Prostate gland (tissue), 2 donors: ENCODE measurements at regions not wholly inside any gene's neighbourhood (a gene's known extent, or its start where the extent isn't known, plus 50 kb on each side); places are given as distances from the start of the nearest gene placed in this dataset.

Source experiments
- DNase-seq: peaks from one replicate; pipeline ENCODE4 v3.0.0-alpha.2; 2019; ENCODE audit warnings: low spot score
- H3K27ac ChIP-seq, 2 donors: fragments of 200-600 bp; sonication (generic); 2 replicates each; pipeline ENCODE4 v1.5.1; 2017 to 2019
- H3K27me3 ChIP-seq: fragments of 200-600 bp; sonication (generic); replicated peaks from 2 replicates; pipeline ENCODE4 v1.5.1; 2019; ENCODE audit not compliant: insufficient read depth
- H3K36me3 ChIP-seq, 2 donors: fragments of 200-600 bp; sonication (generic); 1 replicate in 1 of 2; 2 replicates in 1 of 2; pipeline versions ENCODE4 v1.5.1 to v1.8.1; 2017 to 2019
- H3K4me1 ChIP-seq: fragments of 200-600 bp; sonication (generic); replicated peaks from 2 replicates; pipeline ENCODE4 v1.5.1; 2019
- H3K4me3 ChIP-seq, 2 donors: fragments of 200-600 bp; sonication (generic); 2 replicates each; pipeline ENCODE4 v1.5.1; 2017 to 2019
- H3K9me3 ChIP-seq: fragments of 200-600 bp; sonication (generic); 2 replicates; pipeline ENCODE4 v1.5.1; 2017
- POLR2A ChIP-seq: fragments of 450-650 bp; IDR thresholded peaks from one replicate; pipeline ENCODE4 v1.6.1; 2016; ENCODE audit warnings: antibody characterized with exemption, mild to moderate bottlenecking
- POLR2AphosphoS5 ChIP-seq: sonication (generic); formaldehyde crosslinking; IDR thresholded peaks from one replicate; pipeline ENCODE4 v1.6.1; 2017; ENCODE audit warnings: antibody characterized with exemption
- WGBS: methylation state at CpG from one replicate; pipeline ENCODE4 v1.1.5; 2018; 5-methylcytosine and 5-hydroxymethylcytosine counted together
- intact Hi-C: fragments of 100-400 bp; cut with DNase I; formaldehyde crosslinking; loops from one replicate; pipeline ENCODE4 v1.14.2; 2022
- TF ChIP-seq, protein P1 (sequence below), 4 experiments: fragments of 200-600 bp in 2 of 4; fragments of 450-650 bp in 2 of 4; sonication (generic) in 2 of 4; IDR thresholded peaks; 1 replicate in 3 of 4; 2 replicates in 1 of 4; pipeline ENCODE4 v1.5.1; 2016 to 2019; ENCODE audit warnings: antibody characterized with exemption in 4 of 4, mild to moderate bottlenecking in 2 of 4, moderate library complexity in 2 of 4

DNA sequence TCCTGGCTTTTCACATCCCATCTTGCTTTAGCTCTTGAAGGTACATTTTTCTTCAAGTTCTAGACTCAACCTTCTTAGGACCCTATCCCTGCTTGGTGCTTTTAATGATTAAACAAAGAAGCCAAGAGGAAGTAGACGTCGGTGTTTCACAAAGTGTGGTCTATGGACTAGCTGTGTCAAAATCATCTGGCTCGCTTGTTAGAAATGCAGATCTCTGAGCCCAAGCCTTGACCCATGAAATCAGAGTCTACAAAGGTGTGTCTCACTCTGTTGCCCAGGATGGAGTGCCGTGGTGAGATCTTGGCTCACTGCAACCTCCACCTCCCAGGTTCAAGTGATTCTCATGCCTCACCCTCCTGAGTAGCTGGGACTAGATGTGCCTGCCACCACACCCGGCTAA, 295.5 kb upstream of the KAZN start:
- no peak overlapping the region for H3K27ac ChIP-seq
- H3K4me3 ChIP-seq: no peak overlapping the region
- no peaks in the 10 kb centered on the region for H3K36me3 ChIP-seq
- intact Hi-C loops: loop anchor here (5.0 kb wide), 1 partner anchor 41 kb away; no protein-coding TSS in a partner anchor
- no peaks in the 10 kb centered on the region for H3K9me3 ChIP-seq
- no peak for DNase-seq
- H3K27me3 ChIP-seq: no peaks in the 10 kb centered on the region
- 86% methylated on average over 5 of the region's 5 CpGs for WGBS
- no peaks in the 10 kb centered on the region for H3K4me1 ChIP-seq
- TF ChIP-seq POLR2A: no peak
- no peak for TF ChIP-seq POLR2AphosphoS5
- TF ChIP-seq, protein P1, sequence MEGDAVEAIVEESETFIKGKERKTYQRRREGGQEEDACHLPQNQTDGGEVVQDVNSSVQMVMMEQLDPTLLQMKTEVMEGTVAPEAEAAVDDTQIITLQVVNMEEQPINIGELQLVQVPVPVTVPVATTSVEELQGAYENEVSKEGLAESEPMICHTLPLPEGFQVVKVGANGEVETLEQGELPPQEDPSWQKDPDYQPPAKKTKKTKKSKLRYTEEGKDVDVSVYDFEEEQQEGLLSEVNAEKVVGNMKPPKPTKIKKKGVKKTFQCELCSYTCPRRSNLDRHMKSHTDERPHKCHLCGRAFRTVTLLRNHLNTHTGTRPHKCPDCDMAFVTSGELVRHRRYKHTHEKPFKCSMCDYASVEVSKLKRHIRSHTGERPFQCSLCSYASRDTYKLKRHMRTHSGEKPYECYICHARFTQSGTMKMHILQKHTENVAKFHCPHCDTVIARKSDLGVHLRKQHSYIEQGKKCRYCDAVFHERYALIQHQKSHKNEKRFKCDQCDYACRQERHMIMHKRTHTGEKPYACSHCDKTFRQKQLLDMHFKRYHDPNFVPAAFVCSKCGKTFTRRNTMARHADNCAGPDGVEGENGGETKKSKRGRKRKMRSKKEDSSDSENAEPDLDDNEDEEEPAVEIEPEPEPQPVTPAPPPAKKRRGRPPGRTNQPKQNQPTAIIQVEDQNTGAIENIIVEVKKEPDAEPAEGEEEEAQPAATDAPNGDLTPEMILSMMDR (IDR thresholded peaks at IDR 0.05): no peak

DNA sequence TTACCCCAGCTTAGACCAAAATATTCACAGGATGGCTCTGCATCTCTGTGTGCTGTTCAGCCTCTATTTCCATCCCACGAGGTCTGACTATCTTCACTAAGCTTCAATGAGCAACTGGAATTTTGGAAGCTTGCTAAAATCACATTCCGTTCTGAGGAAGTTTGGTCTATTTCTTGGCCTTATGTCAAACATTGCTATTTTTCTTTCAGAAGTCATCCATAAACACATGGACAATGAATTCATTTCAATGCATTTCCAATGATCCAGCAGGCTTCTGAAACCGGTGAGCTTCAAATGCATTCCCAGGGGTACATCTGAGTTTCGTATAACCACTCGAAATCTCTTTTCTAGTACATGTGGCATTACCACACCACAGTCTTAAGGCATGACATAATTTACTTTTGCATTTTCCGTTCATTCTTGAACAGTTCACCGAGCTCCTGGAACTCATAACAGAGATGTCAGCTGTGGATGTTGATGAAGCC, 294.1 kb upstream of the KAZN start:
- no peak for TF ChIP-seq POLR2A
- no peaks in the 10 kb centered on the region for H3K9me3 ChIP-seq
- no peaks in the 10 kb centered on the region for H3K36me3 ChIP-seq
- no peak for DNase-seq
- no peak overlapping the region for H3K27ac ChIP-seq
- WGBS: 52% methylated on average over 7 of the region's 7 CpGs
- H3K27me3 ChIP-seq: no peaks in the 10 kb centered on the region
- H3K4me1 ChIP-seq: no peaks in the 10 kb centered on the region
- intact Hi-C loops: loop anchor here (5.0 kb wide), 1 partner anchor 42 kb away; no protein-coding TSS in a partner anchor
- H3K4me3 ChIP-seq: no peak overlapping the region

DNA sequence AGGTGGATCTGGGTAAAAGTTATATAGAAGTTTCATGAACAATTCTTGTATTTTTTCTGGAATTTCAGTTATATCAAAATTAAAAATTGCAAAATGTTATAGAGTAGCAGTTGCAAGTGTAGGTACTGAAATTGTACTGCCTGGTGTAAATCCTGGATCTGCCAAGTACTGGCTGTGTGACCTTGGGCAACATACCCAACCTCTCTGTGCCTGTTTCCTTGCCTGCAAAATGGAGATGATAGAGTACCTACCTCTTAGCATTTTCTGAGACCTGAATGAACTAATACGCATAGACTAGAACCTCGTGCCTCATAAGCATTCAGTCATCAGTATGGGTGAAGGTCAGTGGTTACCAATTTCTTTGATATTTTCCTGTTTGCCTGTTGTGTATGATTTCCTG, 290.0 kb upstream of the KAZN start:
- H3K4me1 ChIP-seq: no peaks in the 10 kb centered on the region
- WGBS: 83% methylated on average over 2 of the region's 2 CpGs
- H3K36me3 ChIP-seq: no peaks in the 10 kb centered on the region
- TF ChIP-seq POLR2AphosphoS5 (no peak), POLR2A (no peak)
- TF ChIP-seq, protein P1 (IDR thresholded peaks at IDR 0.05): no peak
- intact Hi-C loops: no loop called here
- no peak for DNase-seq
- H3K9me3 ChIP-seq: no peaks in the 10 kb centered on the region
- H3K4me3 ChIP-seq: no peak overlapping the region
- H3K27ac ChIP-seq: no peak overlapping the region
- H3K27me3 ChIP-seq: no peaks in the 10 kb centered on the region

DNA sequence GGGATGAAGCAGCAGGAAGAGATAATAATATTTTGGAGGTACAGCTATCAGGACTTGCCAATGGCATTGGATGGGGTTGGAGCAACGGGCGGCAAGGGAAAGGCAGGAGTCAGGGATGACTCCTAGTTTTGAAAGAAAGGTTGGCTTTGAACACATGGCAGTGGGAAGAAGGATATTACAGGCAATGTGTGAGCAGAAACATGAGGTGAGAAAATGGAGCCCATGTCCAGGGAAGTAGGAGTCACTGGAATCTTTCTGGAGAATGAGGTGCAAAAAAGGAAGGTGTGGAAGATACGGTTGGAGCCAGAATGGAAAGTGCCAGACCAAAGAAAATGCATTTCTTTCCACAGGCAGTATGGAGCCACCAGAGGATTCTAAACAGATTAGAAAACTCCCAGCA, 288.5 kb upstream of the KAZN start:
- TF ChIP-seq POLR2A (no peak), POLR2AphosphoS5 (no peak)
- TF ChIP-seq, protein P1 (IDR thresholded peaks at IDR 0.05): no peak
- intact Hi-C loops: no loop called here
- 94% methylated on average over 3 of the region's 3 CpGs for WGBS
- no peak overlapping the region for H3K27ac ChIP-seq
- no peaks in the 10 kb centered on the region for H3K27me3 ChIP-seq
- H3K4me3 ChIP-seq: no peak overlapping the region
- H3K9me3 ChIP-seq: no peaks in the 10 kb centered on the region
- no peaks in the 10 kb centered on the region for H3K36me3 ChIP-seq
- no peaks in the 10 kb centered on the region for H3K4me1 ChIP-seq
- DNase-seq: no peak

DNA sequence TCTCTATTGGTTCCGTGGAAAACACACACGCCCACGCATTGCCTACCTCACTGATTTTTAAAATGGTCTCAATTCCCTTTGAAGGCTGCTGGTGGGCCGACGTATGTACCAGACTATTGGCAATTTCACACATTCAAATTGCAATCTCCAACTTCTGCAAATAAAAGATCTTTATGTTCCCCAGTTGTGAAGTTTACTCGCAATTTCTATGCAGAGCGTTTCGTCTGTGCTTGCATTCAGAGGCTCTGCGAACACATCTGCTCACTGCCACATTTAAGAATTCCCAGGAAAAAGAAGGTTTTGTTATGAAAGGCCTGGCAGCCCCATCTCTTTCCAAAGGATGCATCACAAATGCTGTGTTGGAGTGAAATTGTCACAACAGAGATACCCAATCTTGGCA, 288.0 kb upstream of the KAZN start:
- no peak for TF ChIP-seq POLR2A
- Histone ChIP-seq H3K4me1 (no peaks in the 10 kb centered on the region), H3K4me3 (no peak overlapping the region), H3K27ac (no peak overlapping the region), H3K36me3 (no peaks in the 10 kb centered on the region), H3K9me3 (no peaks in the 10 kb centered on the region), H3K27me3 (no peaks in the 10 kb centered on the region)
- no peak for DNase-seq
- 91% methylated on average over 9 of the region's 9 CpGs for WGBS
- intact Hi-C loops: no loop called here

DNA sequence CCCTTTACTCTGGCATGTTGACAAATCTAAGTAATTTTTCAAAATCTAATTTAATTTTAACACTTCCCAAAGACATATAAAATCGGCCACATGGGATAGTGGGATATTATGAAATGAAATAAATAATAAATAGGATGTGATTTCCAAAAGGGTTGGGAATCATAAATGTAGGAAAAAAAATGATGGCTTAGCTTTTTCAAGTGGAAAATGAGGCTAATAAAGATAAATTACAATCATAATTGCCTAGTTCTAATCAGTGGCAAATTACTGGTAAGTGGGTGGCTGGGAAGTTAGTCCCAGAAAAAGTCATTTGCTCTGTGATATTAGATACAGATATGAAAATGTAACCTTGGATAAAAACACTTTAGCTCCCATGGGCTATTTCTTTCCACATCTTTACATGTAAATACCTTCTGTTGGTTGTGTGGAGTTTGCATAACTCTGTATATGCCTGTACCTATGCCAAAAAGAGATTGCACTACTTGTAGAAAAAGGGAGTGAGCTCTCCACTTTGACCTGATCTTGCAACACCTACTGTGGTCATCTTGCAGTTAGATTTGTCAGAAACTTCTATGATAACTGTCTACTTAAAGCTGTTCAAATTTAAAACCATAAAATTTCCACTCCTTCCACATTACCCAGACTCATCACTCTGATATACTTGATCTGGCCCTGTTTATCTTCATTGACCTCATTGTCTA, 284.6 kb upstream of the KAZN start:
- H3K36me3 ChIP-seq: no peaks in the 10 kb centered on the region
- H3K9me3 ChIP-seq: no peaks in the 10 kb centered on the region
- H3K27me3 ChIP-seq: no peaks in the 10 kb centered on the region
- DNase-seq: no peak
- H3K4me1 ChIP-seq: no peaks in the 10 kb centered on the region
- H3K4me3 ChIP-seq: no peak overlapping the region
- TF ChIP-seq, protein P1 (IDR thresholded peaks at IDR 0.05): no peak
- no peak for TF ChIP-seq POLR2AphosphoS5
- no peak for TF ChIP-seq POLR2A
- intact Hi-C loops: no loop called here
- no peak overlapping the region for H3K27ac ChIP-seq
- WGBS: 67% methylated on average over 1 of the region's 1 CpG
